HG02852 (cell line): ENCODE measurements at regions not wholly inside any gene's neighbourhood (a gene's known extent, or its start where the extent isn't known, plus 50 kb on each side); places are given as distances from the start of the nearest gene placed in this dataset.

Source experiments
- ATAC-seq: cut with Tn5 transposase; IDR thresholded peaks from one replicate; pipeline ENCODE4 v1.9.1; 2021; ENCODE audit warnings: mild to moderate bottlenecking, moderate library complexity; ENCODE audit not compliant: unreplicated experiment

DNA sequence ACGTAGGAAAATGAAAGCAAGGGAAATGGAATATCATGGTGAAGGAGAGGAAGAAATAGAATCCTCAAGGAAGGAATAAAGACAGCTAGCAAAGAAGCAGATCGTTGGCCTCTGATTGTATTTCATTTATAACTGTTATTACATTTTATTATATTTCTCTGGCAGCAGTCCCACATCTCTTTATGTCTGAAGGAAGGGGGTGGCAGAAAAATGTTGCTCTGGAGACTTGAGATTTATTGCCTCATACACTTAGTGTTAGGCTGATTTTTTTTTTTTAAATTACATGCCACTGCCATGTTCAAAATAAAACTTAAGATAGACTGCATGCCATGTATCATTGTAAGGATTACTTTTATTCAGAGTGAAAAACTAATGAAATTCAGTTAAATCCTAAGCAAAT lies 971.7 kb upstream of the CHORDC1 start:
- no peak for ATAC-seq

- no peak for ATAC-seq
Observed at GRCh38 chr11:91188484-91188883, 965.6 kb upstream of the CHORDC1 start.

DNA sequence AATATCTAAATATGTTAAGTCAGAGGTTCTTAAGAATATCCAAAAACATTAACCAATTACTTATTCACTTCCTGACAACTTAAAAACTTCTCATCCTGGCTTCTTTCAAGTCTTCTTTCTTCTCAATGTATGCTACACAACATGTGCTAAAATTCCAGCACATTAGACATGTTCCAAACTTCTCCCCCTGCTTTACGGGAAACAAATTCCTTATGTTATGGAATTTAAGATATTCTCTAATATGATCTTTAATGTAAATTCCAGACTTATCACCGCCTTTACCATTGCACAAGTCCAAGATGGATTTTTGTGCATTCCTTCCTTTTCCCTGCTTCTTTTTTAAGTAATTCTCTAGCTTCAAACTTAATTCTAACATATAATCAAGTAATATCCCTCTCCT lies 964.5 kb upstream of the CHORDC1 start:
- no peak for ATAC-seq

- no peak for ATAC-seq
Observed at GRCh38 chr11:91178366-91178765, 955.5 kb upstream of the CHORDC1 start.

GRCh38 chr11:91174734-91175133 lies 951.9 kb upstream of the CHORDC1 start:
- no peak for ATAC-seq

DNA sequence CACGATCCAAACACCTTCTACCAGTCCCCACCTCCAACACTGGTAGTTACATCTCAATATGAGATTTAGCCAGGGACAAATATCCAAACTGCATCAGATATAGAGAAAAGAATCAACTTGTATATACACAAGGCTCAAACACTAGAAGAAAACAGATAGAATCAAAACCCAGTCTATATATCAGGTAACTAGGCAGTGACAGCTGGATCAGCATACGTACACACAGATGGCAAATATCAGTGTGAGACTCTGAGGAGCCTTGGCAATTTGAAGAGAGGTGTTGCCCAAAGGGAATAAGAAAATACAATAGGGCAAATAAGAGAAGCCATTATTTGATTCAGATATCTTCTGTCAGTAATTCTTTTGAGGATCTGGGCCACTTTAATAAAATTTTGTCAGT lies 951.3 kb upstream of the CHORDC1 start:
- no peak for ATAC-seq

DNA sequence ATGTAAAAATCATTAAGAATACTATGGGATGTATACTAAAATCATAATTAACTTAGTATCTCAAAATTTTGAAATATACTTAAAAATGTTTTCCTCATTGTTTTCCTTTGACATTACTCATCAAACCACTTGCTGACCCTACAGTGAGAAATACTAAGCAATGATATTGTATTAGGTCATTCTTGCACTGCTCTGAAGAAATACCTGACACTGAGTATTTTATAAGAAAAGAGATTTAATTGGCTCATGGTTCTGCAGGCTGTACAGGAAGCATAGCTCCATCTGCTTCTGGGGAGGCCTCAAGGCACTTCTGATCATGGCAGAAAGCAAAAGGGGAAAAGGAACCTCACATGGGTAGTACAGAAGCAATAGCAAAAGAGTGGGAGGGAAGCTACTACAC lies 950.9 kb upstream of the CHORDC1 start:
- no peak for ATAC-seq

- no peak for ATAC-seq
Observed at GRCh38 chr11:91170711-91171110, 947.9 kb upstream of the CHORDC1 start.

DNA sequence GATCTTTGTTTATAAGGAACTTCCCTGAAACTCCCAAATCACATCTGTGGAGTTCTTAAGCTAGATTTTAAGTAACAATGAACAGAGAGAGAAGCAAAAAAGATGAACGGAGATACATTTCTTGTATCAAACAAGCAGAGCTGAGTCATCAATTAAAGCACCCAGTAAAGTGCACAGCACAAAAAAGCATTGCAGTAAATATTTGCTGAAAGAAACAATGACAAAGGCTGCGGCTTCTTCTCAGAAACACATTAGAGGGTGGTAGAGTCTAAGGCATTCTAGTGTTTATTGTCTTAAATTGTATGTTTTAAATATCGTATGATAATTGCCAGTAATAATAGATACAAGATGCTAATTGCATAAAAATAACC lies 941.6 kb upstream of the CHORDC1 start:
- ATAC-seq: no peak

- ATAC-seq: no peak
Observed at GRCh38 chr11:91163619-91164451, 941.0 kb upstream of the CHORDC1 start.

DNA sequence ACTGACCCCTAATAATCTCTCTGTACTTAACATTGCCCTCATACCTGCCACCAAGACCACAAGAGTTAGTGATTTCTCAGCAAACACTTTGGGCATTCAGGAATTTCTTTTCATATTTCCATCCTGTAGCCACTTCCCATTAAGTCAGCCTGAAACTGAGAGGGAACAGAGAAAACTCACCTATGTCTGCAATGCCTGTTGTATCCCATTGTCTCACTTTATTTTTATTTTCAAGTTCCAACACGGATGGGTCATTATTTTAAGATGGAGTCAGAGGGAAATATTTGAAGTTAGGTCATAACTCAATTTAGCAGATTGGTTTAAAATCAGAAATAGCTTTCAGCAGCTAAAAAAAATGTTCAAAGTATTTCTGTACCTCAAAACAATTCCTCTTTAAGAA lies 937.8 kb upstream of the CHORDC1 start:
- ATAC-seq: no peak

- no peak for ATAC-seq
Observed at GRCh38 chr11:91158891-91159537, 936.2 kb upstream of the CHORDC1 start.

- ATAC-seq: no peak
Observed at GRCh38 chr11:91158297-91158696, 935.4 kb upstream of the CHORDC1 start.

DNA sequence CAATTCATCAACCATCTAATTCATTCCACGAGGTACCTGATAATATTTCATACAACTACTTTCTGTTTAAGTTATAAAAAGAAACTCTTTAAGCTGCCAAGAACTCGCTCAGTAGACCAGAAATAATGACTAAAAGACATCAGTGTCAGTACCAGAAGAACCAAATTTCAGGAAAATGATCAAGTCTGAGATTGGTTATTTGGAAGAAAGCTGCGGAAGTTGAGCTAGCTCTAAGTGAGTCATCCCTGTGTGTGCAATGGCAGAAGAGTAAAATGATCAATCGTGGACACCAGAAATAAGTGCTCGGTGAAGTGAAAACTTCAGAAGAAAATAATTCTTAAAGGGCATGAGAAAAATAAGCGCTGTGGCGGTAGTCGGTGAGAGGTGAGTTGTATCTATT lies 933.2 kb upstream of the CHORDC1 start:
- ATAC-seq: no peak

DNA sequence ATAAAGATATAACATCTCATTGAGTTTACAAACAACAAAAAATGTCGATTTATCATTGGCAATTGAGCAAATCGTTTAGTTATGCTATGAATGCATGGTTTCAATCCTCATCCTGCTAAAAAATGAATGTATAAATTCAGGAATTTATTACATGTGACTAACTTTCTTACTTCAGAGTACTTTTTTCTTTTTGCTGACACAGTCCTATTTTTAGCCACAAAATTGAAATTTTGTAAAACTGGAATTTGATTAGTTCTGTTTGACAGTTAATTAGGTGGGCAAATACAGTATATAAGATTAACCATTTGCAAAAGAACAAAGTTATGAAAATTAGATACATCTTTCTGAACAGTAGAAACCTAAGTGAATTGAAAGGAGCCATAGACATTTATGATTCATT lies 925.0 kb upstream of the CHORDC1 start:
- ATAC-seq: no peak

- no peak for ATAC-seq
Observed at GRCh38 chr11:91141655-91142054, 918.8 kb upstream of the CHORDC1 start.

- ATAC-seq: no peak
Observed at GRCh38 chr11:91136631-91137030, 913.8 kb upstream of the CHORDC1 start.

DNA sequence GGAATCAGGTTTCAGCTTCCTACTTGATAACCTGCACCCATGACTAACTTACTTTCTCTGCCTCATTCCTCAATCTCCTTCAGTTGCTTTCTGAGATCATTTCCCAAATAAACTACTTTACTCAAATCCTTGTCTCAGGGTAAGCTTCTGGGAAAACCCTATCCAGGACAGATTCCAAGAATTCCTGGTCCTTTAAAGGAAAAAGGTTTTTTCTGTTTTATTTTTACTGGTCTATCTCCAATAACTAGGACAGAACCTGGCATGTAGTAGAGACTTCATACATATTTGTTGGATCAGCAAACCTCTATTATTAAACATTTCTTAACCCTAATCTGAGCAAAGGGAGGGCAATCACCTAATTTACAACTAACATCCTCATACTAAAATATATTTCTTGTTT lies 910.5 kb upstream of the CHORDC1 start:
- no peak for ATAC-seq

DNA sequence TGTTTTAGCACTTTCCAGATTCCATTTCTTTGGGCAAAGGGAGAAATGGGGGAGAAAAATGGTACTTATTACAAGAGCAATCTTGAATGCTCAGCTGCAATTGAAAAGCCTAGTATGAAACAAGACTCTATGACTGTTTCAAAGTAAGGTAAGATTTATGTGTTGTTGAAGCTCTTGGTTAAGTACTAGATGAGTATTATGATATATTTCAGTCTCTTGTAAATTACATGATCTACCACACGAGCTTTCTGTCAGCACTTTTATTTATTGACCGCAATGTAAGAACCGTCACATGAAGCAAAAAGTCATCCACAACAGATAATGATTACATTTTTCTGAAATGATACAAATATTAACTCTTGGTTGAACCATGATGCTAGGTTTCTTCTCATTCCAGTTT lies 906.7 kb upstream of the CHORDC1 start:
- ATAC-seq: no peak

DNA sequence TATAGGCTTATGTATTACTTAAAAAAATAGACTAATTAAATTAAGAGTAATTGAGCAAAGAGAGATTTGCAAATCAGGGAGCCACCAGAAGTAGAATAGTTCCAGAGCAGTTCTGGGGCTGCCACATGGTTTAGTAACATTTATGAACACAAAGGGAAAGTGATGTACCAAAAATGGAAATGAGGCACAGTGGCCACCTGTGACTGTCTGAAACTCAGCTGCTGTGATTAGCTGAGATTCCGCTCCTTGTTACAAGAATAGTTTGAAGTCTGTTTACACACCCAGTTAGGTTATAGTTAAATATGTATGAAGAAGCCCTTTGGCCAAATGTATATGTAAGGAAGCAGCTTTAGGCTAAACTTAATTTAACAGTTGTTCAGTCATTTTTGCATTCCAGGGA lies 901.5 kb upstream of the CHORDC1 start:
- ATAC-seq: no peak

DNA sequence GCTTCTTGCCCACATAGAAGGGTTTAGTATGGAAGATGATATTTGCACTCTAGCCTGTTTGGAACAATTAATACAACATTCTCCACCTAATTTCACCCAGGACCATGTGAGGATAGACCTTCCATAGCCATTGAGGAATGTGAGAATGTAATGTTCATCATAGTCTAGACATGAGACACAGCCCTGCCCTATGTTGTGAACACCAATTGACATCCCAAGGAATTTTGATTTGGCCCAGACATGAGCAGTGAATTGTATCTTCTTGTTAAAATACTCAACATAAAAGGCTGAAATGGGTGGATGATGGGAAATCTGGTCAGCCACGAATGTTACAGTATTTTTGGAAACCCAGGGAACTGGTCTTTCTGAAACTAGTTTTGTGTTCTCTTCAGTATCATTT lies 892.3 kb upstream of the CHORDC1 start:
- no peak for ATAC-seq

- ATAC-seq: no peak
Observed at GRCh38 chr11:91104237-91104636, 881.4 kb upstream of the CHORDC1 start.

- ATAC-seq: no peak
Observed at GRCh38 chr11:91100427-91100826, 877.6 kb upstream of the CHORDC1 start.
